IPS-NIHi11 (cell line): ENCODE measurements at regions not wholly inside any gene's neighbourhood (a gene's known extent, or its start where the extent isn't known, plus 50 kb on each side); places are given as distances from the start of the nearest gene placed in this dataset.

Experiments
- DNase-seq: peaks from one replicate; pipeline ENCODE4 v3.0.0; 2012; ENCODE audit warnings: mixed read lengths, low spot score

DNA sequence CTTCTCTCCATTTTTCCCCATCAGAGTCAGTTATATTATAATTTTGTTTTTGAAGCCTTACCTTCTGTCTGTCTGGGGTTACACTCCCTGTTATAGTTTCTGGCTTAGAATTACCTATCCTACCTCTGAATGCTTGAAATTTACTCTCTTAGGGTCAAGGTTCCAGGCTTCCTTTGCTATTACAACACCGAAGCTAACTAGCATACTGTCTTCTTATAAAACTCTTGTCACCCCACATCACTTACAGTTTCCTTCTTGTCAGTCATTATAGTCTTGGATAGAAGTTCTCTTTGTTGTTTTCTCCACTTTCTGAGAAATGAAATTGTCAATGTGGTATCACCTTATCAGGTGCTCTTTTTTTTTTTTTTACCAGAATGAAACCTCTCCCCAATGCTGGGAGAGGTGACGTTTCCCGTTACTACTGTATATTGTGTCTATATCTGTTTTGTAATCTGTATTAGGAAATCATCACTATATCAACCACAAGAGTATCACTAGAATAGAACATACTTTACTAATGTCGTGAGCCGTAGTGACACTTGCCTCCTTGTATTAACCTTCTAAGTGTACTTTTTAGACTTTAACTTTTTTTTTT lies 69.2 kb upstream of the PSMA6 start:
- no peak for DNase-seq

DNA sequence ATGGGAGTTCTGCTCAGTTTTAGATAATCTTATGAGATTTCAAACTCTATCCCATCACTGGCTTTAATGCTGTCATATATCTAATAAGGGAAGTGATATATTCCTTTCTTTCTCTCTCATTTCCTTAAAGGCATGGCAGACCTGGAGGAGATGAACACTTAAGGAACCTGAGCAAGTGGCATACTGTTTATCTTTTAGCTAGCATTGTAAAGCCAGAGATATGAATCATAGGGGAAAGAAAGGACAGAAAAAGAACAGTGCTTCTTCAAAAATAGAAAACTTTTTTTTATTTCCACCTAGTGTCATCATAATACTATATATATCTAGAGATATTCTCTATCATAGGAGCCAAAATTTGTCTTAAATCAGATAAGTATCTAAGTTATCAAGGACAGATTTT lies 68.3 kb upstream of the PSMA6 start:
- DNase-seq: no peak

DNA sequence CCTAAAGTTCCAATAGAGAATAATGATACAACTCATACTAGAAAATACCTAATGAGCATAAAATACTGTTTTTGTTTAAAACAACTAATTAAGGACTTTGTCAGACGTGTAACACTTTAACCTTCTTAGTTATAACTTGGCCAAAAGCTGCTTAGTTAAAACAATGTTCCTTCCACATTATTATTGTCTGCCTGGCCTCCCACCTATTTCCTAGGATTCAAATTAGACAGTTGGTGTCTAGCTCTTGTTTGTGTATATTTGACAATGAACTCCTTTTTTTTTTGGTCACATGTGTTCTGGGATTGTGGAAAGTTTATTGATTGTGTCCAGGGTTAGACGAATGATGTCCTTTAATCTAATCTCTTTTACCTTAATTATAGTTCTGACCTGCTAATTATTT lies 67.6 kb upstream of the PSMA6 start:
- DNase-seq: no peak

DNA sequence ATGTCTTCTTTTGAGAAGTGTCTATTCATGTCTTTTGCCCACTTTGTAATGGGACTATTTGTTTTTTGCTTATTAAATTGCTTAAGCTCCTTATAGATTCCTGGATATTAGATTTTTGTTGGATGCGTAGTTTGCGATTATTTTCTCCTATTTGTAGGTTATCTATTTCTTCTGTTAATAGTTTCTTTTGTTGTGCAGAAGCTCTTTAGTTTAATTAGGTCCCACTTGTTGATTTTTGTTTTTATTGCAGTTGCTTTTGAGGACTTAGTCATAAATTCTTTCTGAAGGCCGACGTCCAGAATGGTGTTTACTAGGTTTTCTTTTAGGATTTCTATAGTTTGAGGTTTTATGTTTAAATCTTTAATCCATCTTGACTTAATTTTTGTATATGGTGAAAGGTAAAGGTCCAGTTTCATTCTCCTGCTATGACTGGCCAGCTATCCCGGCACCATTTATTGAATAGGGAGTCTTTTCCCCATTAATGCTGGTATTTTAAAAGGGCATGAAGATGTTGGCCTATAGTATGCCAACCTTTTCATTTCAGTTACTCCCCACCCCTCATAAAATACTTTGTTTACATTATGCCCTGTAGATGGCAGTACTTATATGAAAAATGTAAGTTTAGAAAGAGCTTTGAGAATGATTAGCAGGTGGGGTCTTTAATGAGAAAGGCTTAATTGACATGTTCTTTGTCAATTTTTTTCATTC lies 62.9 kb upstream of the PSMA6 start:
- no peak for DNase-seq

DNA sequence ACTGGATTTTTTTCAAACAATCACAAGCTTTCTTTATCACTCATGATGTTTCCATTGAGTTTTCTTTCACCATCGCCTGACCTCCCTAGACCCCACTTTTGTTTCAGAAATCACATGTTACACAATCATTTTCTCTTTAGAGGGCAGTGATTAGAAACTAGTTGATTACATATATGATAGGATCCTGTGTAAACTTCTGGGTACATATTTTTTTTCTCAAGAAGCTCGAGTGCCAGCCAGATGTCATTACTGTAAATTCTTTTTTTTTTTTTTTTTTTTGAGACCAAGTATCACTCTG lies 62.4 kb upstream of the PSMA6 start:
- no peak for DNase-seq

DNA sequence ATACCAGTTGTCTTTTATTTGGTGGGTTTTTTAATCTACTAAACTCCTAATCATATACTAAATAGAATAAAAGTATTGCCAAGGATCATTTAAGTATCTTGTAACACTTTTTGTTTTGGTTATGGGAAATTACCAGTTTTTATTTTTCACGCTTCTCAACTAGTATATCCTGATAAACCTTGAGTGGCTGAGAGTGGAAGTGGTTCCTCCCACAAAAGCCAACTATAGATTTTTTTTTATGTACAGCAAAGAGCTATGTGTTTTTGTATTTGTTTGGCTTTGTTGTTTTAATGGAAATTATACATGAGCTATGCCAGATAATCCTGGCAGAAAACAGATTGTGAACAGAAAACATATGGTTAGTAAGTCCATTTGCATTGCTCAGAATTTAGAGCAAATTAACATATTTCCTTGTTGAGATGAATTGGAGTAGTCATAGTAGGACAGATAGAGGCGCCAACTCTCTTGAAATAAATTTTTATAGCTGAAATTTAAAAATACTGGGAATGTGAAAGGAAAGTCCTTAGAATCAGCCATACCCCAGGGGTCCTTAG lies 60.9 kb upstream of the PSMA6 start:
- no peak for DNase-seq

DNA sequence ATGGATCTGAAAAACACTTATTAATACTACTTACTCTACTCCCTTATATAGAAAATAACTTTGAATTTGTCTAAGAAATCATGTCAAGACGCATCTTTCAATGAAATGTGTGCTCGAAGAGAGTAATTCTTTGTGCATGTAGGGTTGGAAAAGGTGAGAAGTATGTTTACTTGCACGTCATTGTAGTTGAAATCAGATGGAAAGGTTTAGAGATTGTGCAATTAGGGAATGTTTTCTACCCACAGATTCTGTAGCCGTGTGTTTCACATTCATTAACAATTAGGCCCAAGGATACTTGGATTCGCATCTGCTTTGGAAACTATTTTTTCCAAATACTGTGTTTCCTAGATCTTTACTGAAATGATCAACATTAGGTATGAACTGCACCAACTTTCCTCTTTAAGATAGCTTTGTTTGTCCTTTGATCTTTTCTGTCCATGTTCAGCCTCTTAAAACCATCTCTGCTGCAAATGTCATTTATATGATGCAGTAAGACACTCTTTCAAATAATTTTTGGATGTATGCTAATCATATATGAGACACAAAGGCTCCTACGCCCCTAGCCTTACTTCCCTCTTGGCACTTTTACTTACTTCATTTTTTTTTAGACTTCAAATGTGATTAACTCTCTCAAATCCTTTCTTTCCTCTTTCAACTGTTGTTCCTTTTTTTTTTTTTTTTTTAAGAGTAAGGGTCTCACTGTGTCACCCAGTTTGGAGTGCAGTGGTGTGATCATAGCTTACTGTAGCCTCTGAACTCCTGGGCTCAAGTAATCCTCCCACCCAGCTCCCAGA lies 58.0 kb upstream of the PSMA6 start:
- DNase-seq: no peak

DNA sequence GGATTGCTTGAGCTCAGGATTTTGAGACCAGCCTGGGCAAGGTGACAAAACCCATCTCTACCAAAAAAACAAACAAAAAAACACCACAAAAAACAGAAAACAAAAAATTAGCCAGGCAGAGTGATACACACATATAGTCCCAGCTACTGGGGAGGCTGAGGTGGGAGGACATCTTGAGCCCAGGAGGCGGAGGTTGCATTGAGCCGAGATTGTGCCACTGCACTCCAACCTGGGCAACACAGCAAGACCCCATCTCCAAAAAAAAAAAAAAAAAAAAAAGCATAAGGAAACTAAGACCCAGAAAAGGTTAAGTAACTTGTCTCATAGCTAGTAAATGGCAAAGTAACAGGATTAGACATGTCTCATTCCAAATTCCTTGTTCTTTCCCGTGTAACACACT lies 56.3 kb upstream of the PSMA6 start:
- no peak for DNase-seq

DNA sequence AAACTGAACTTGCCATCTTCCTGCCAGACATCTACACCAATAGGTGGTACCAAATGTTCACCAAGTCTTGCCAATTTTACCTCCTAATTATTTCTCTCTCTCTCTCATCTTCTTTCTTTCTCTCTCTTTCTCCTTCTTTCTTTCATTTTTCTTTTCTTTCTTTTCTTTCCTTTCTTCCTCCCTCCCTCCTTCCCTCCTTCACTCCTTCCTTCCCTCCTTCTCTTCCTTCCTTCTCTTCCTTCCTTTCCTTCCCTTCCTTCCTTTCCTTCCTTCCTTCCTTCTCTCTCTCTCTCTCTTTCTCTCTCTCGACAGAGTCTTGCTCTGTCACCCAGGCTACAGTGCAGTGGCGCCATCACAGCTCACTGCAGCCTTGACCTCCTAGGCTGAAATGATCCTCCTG lies 55.4 kb upstream of the PSMA6 start:
- DNase-seq: no peak

DNA sequence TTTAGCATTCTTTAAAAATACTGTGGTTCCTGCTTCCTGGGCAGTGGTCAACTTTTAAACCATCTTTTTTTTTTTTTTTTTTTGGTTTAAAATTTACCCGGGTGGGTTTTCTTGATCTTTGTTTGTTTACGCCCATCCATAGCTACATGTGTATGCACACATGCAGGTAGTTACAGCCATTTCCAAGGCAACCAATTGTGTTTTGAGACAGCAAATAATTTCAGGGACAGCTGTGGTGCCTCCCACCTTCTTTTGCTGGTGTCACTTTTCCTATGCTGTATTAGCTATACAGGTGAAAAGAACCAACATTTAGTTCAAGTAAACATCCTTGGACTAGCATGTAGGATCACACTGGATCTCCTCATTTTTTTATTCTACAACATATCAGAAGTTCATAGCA lies 52.0 kb upstream of the PSMA6 start:
- DNase-seq: no peak
